Hepatocyte (in vitro differentiated cells): ENCODE measurements at regions not wholly inside any gene's neighbourhood (a gene's known extent, or its start where the extent isn't known, plus 50 kb on each side); places are given as distances from the start of the nearest gene placed in this dataset.

ENCODE experiments used
- DNase-seq: peaks from one replicate; pipeline ENCODE4 v3.0.0-alpha.2; 2016; ENCODE audit warnings: low spot score
- H2AFZ ChIP-seq: fragments of 200-600 bp; sonication (generic); 2 replicates; pipeline ENCODE4 v1.6.0; 2016; ENCODE audit warnings: antibody characterized with exemption, mild to moderate bottlenecking
- H3K27ac ChIP-seq: fragments of 200-600 bp; sonication (generic); 2 replicates; pipeline ENCODE4 v1.5.1; 2016; ENCODE audit warnings: mild to moderate bottlenecking
- H3K27me3 ChIP-seq: fragments of 200-600 bp; sonication (generic); 2 replicates; pipeline ENCODE4 v1.6.1; 2016
- H3K36me3 ChIP-seq: fragments of 200-600 bp; sonication (generic); replicated peaks from 2 replicates; pipeline ENCODE4 v1.5.1; 2016; ENCODE audit warnings: low read depth; ENCODE audit not compliant: insufficient read depth
- H3K4me1 ChIP-seq: fragments of 200-600 bp; sonication (generic); 2 replicates; pipeline ENCODE4 v1.5.1; 2016; ENCODE audit warnings: mild to moderate bottlenecking, moderate library complexity; ENCODE audit not compliant: insufficient read depth
- H3K4me2 ChIP-seq: fragments of 200-600 bp; sonication (generic); 2 replicates; pipeline ENCODE4 v1.6.0; 2016
- H3K4me3 ChIP-seq: fragments of 200-600 bp; sonication (generic); 2 replicates; pipeline ENCODE4 v1.5.1; 2016; ENCODE audit warnings: mild to moderate bottlenecking
- H3K79me2 ChIP-seq: fragments of 200-600 bp; sonication (generic); 2 replicates; pipeline ENCODE4 v1.6.0; 2017; ENCODE audit warnings: mild to moderate bottlenecking
- H3K9me2 ChIP-seq: fragments of 200-600 bp; sonication (generic); replicated peaks from 2 replicates; pipeline ENCODE4 v1.6.0; 2017; ENCODE audit warnings: mild to moderate bottlenecking; ENCODE audit not compliant: insufficient read depth
- H3K9me3 ChIP-seq: fragments of 200-600 bp; sonication (generic); 2 replicates; pipeline ENCODE4 v1.5.1; 2016; ENCODE audit warnings: low read depth, mild to moderate bottlenecking
- H4K20me1 ChIP-seq: fragments of 200-600 bp; sonication (generic); 2 replicates; pipeline ENCODE4 v1.6.0; 2016; ENCODE audit warnings: mild to moderate bottlenecking; ENCODE audit not compliant: insufficient read depth, poor library complexity, severe bottlenecking
- CTCF ChIP-seq: fragments of 200-600 bp; sonication (generic); IDR thresholded peaks from 2 replicates; pipeline ENCODE4 v1.5.1; 2016; ENCODE audit warnings: antibody characterized with exemption, mild to moderate bottlenecking; ENCODE audit not compliant: poor library complexity
- EZH2 ChIP-seq: fragments of 200-600 bp; sonication (generic); IDR thresholded peaks from 2 replicates; pipeline ENCODE4 v1.6.1; 2016; ENCODE audit warnings: antibody characterized with exemption, mild to moderate bottlenecking, borderline replicate concordance
- EZH2phosphoT487 ChIP-seq: fragments of 200-600 bp; sonication (generic); IDR thresholded peaks from one replicate; pipeline ENCODE4 v1.6.1; 2018; ENCODE audit warnings: antibody characterized with exemption, mild to moderate bottlenecking, low read depth, moderate library complexity; ENCODE audit not compliant: unreplicated experiment, severe bottlenecking
- WGBS: methylation state at CpG from one replicate; pipeline ENCODE4 v1.1.6; 2016; ENCODE audit warnings: low lambda C conversion rate; ENCODE audit errors: missing lambda C conversion rate; 5-methylcytosine and 5-hydroxymethylcytosine counted together

DNA sequence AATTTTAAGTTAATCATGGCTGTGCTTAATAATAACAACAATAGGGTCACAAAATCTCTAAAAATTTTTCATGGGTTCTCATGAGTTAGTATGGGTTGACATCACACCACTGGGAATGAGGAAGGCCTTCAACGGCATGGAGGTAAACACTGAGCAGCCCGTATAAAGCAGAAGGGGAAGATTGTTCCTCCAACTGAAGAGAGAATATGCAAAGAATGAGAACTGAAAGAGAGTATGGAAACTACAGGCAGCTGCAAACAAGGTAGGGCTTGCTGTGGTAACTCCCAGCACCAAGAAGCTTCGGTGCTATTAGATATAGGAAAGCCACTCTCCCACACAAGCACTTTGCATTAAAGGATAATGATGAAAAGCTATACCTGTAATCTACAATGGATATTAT is 1242.3 kb upstream of the CELF4 start:
- no peak for DNase-seq
- 91% methylated on average over 3 of the region's 3 CpGs for WGBS
- no peaks in the 10 kb centered on the region for H4K20me1 ChIP-seq
- H2AFZ ChIP-seq: no peak overlapping the region
- no peaks in the 10 kb centered on the region for H3K9me3 ChIP-seq
- no peaks in the 10 kb centered on the region for H3K9me2 ChIP-seq
- H3K36me3 ChIP-seq: no peaks in the 10 kb centered on the region
- no peak overlapping the region for H3K4me3 ChIP-seq
- no peaks in the 10 kb centered on the region for H3K79me2 ChIP-seq
- H3K27me3 ChIP-seq: no peaks in the 10 kb centered on the region
- H3K4me2 ChIP-seq: no peak overlapping the region
- no peak overlapping the region for H3K27ac ChIP-seq
- H3K4me1 ChIP-seq: no peaks in the 10 kb centered on the region
- TF ChIP-seq EZH2 (no peak), EZH2phosphoT487 (no peak), CTCF (no peak)

GRCh38 chr18:38805256-38805655 is 1239.7 kb upstream of the CELF4 start:
- H3K9me3 ChIP-seq: no peaks in the 10 kb centered on the region
- no peak for TF ChIP-seq CTCF
- TF ChIP-seq EZH2phosphoT487: no peak
- no peak for TF ChIP-seq EZH2
- H4K20me1 ChIP-seq: no peaks in the 10 kb centered on the region
- H3K4me2 ChIP-seq: no peak overlapping the region
- H3K4me1 ChIP-seq: no peaks in the 10 kb centered on the region
- no peaks in the 10 kb centered on the region for H3K27me3 ChIP-seq
- no peaks in the 10 kb centered on the region for H3K9me2 ChIP-seq
- DNase-seq: no peak
- H3K27ac ChIP-seq: no peak overlapping the region
- no peaks in the 10 kb centered on the region for H3K79me2 ChIP-seq
- H3K4me3 ChIP-seq: no peak overlapping the region
- no peak overlapping the region for H2AFZ ChIP-seq
- 33% methylated on average over 1 of the region's 1 CpG for WGBS
- no peaks in the 10 kb centered on the region for H3K36me3 ChIP-seq

DNA sequence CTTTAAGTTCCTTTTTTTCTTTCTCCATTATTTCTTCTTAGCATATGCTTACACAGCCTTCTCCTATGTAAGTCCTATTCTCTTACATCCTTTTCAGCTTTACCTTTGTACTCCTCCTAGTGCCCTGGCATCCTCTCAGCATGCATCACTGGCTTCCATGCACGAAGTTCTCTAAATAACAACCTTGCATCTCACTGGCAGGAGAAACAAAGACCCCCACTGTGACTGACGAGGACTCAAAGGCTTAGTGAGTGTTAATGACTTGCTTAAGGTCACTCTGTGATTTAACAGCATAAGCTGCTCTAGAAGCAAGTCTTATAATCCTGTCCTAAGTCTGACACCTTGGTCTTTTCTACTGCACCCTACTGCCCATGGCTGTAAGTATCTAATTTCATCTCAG is 1236.0 kb upstream of the CELF4 start:
- Histone ChIP-seq H3K36me3 (no peaks in the 10 kb centered on the region), H3K4me2 (no peak overlapping the region), H3K79me2 (no peaks in the 10 kb centered on the region), H2AFZ (no peak overlapping the region), H3K4me1 (no peaks in the 10 kb centered on the region), H3K9me3 (no peaks in the 10 kb centered on the region), H3K9me2 (no peaks in the 10 kb centered on the region), H4K20me1 (no peaks in the 10 kb centered on the region), H3K27ac (no peak overlapping the region), H3K4me3 (no peak overlapping the region), H3K27me3 (no peaks in the 10 kb centered on the region)
- TF ChIP-seq EZH2phosphoT487 (no peak), EZH2 (no peak), CTCF (no peak)
- WGBS: 56% methylated on average over 2 of the region's 2 CpGs
- DNase-seq: no peak

- Histone ChIP-seq H2AFZ (no peak overlapping the region), H3K9me2 (no peaks in the 10 kb centered on the region), H3K79me2 (no peaks in the 10 kb centered on the region), H3K27me3 (no peaks in the 10 kb centered on the region), H3K4me2 (no peak overlapping the region), H3K36me3 (no peaks in the 10 kb centered on the region), H3K4me1 (no peaks in the 10 kb centered on the region), H4K20me1 (no peaks in the 10 kb centered on the region), H3K4me3 (no peak overlapping the region), H3K27ac (no peak overlapping the region), H3K9me3 (no peaks in the 10 kb centered on the region)
- DNase-seq: no peak
- WGBS: 93% methylated on average over 1 of the region's 1 CpG
- TF ChIP-seq EZH2phosphoT487: no peak
These were observed 1231.2 kb upstream of the CELF4 start for GRCh38 chr18:38796762-38797161.
